Astrocyte of the hippocampus (primary cell): ENCODE measurements at regions not wholly inside any gene's neighbourhood (a gene's known extent, or its start where the extent isn't known, plus 50 kb on each side); places are given as distances from the start of the nearest gene placed in this dataset.

Source experiments
- DNase-seq: peaks from one replicate; pipeline ENCODE4 v3.0.0; 2011; ENCODE audit warnings: low read depth, low spot score

- DNase-seq, result peak; percentile 69
Observed at GRCh38 chr6:164477101-164477500, 832.3 kb downstream of the C6orf118 start.

GRCh38 chr6:164469276-164469949, 840.0 kb downstream of the C6orf118 start:
- DNase-seq, result no peak

DNA sequence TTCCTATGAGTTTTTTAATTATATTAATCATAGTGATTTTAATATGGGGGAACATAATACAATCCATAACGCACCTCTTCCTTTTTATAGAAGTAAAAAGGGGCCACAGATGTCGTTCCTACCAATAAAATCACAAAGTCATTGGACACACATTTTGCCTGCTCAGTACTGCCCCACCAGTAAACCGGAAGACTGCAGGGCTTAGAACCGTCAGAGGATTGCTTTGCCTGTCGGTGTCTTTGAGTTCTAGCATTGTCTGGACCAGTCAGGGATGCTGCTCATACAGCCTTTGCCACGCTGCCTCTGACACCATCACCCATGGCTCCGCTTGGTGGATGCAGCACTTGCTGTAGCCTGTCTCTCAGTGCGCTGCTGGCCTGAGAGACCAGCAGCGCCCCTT, 853.6 kb downstream of the C6orf118 start:
- no peak for DNase-seq

DNA sequence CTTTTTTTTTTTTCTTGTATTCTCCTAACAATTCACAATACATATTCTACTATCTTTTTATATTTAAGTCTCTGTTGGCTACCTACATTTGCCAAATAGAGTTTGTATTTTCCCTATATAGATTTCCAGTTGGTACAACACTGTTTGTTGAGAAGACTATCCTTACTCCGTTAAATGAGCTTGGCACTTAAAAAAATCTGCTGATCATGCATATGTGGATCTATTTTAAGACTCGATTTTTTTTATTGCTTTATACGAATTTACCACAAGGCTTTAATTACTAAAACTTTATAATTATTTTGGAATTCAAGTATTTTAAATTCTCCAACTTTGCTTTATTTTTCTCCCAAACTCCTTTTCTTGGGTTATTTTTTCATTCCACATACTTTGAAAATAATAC, 855.6 kb downstream of the C6orf118 start:
- no peak for DNase-seq

DNA sequence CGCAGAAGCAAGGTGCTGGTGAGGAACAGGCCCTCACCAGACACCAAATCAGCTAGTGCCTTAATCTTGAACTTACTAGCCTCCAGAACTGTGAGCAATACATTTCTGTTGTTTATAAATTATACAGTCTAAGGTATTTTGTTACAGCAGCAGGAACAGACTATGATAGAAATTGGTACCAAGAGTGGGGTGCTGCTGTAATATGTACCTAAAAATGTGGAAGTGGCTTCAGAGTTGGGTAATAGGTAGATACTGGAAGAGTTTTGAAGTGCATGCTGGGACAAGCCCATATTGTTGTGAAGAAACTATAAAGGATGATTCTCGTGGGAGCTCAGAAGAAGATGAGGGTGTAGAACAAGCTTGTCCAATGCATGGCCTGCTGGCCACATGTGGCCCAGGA, 866.8 kb downstream of the C6orf118 start:
- no peak for DNase-seq

DNA sequence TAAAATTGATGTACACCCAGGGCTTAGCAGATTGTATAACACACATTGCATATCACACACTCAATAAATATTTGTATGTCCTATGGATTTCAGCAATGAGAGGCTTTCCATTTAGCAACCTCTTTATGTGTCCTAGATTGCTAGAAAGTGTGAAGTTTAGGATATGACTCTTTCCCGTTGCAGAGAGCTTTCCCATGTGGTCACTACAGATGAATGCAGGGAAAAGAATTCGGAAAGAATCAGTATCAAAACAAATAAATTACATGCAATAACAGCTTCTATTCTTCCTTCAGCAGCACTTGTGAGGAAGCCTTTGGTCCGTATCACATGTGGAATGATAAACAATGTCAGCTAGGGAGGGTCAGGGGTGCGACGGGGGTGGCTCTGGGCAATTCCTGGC, 870.1 kb downstream of the C6orf118 start:
- DNase-seq, result no peak

DNA sequence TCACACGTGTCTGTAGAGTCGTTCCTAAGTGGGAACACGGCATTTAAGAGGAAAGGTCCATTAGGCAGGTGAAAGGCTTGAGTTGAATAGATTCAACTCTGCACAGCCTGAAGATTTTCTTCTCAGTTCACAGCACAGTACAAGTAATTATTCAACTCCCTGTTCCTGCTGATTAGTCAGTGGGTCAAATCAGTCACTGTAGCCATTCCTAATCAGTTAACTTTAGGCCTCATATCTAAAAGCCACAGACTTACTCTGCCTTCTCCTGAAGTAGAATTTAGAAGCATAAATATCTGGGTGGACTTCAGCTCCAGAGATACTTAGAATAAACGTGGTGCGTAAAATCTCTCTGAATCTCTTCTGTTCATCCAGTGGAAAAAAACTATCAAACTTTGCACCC, 872.4 kb downstream of the C6orf118 start:
- no peak for DNase-seq

GRCh38 chr6:164427728-164428402, 881.5 kb downstream of the C6orf118 start:
- peak; percentile 14 for DNase-seq

DNA sequence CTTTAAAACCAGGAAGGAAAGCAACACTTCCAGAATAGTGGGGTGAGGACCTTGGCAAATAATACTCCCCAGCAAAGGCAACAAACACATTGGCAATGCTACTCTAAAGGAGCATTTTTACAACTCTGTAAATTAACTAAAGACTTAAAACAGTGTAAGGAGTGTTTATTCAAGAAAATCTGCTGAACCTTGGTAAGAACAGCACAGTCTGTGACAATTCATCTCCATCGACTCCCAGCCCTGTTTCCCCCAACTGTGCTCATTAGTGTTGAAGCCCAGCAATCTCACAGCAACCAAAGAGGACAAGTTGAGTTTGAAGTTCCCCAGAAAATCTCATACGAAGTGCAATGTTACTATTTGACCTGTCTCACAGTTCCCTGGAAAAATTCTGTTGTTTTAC, 884.9 kb downstream of the C6orf118 start:
- no peak for DNase-seq

- DNase-seq, result no peak
Observed at GRCh38 chr6:164419099-164419498, 890.3 kb downstream of the C6orf118 start.

DNA sequence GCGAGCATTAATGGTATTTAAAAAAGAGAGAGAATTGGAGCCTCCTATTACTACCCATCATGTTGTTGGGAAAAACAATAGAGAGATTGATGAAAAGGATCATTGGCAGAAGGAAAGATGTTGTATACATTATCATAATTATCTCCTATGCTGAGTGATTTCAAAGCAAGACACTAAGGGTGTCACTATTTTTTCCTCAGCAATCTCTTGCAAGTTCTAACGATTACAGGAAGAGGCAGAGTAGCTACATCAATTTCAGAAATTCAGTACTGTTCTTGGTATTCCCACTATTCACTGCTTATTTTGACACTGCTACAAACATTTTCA, 891.2 kb downstream of the C6orf118 start:
- no peak for DNase-seq

DNA sequence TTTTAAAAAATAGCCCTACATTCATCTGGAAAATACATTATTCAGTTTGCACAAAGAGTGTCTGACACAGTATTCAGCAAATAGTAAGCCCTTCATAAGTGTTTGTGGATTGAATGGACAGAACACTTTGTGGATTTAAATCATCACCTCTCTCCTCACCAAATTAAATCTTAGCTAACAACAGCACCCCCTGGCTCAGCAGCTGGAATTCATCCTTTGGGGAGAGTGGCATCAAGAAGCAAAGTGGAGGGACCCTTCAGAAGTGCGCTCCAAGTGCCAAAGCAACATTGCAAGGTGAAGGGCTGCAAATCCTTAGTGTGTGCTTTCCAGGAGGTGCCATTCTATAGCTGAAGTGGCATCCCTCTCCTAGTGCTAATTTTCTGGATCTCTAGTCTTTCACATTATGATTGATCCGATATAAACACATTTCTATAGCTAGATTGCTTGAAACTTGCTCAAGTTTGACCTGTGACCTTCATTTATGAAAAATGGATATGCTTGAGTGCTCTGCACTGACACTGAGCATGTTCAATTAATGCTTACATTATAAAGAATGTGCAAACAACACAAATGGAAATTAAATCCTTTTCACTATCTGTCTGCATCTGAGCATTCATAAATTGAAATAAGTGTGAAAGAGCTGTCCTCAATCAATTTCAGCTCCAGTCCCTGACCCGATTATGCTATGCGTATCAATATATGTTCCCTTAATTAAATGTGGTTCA, 891.7 kb downstream of the C6orf118 start:
- DNase-seq, result no peak

GRCh38 chr6:164415832-164416563, 893.4 kb downstream of the C6orf118 start:
- DNase-seq, result no peak

GRCh38 chr6:164414695-164415094, 894.7 kb downstream of the C6orf118 start:
- no peak for DNase-seq

- no peak for DNase-seq
Observed at GRCh38 chr6:164412566-164412965, 896.8 kb downstream of the C6orf118 start.

DNA sequence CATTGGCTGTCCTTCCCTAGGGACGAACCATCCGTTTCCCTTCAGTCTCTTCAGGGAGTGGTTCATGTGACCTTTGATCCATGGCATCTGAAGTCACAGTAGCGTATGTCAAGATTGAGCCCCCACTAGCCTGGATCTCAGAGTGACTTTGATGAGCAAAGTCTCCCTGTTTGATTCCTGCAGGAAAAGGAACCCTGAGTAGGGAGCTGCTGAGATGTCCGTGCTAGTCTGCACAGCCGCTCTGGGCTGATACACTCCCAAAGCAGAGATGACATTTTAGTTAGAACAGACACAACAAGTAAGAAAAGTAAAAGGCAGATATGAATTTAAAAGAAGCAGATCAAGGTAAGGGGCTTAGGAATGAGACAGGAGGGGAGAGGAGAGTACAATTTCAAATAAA, 899.4 kb downstream of the C6orf118 start:
- no peak for DNase-seq

DNA sequence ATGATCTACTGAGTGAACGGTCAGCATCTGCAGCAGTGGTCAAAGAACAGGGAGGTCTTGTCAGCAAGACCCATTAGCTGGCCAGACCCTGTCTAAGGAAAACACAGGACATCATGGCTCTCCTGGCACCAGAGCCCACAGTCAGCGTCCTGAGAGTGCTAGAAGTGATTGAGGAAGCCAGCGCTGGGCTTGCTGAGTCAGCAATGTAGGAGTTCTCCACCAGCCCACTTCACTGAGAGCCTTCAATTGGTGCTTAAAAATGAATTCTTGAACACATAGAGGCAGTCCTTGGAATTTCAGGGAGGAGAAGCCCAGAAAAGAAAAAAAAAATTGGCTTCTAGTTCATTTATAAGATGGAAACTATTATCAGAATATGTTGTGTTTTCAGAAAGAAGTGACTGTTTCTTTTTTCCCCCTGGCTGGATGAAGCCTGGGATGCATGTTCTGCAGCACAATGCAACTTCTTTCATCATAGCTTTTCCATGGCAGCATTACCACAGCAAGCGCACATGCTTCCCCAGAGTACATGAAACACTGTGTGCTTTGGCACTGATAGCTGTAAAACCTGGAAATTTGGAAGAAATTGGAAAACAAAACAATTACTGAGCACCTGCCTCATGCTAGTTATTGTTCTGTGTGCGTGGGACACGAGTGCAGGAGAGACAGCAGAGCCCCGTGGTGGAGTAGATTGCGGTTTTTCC, 899.9 kb downstream of the C6orf118 start:
- no peak for DNase-seq

DNA sequence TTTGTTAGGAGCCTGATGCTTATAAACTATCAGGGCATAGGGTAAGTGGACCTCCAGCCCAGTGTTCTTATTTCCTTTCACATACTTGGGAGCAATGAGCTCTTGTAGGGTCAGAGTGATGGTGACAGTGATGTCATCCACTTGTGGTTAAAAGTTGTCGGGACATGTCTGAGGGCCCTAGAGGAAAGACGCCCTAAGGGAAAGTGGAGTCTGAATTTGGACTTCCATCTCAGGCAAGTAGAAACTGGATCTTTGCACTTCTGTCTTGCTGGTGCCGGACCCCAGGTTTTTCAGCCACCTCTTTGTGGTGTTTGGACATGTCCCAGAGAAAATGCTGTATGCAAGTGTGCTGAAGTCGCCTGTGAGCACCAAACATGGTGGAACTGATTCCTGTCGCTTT, 900.5 kb downstream of the C6orf118 start:
- DNase-seq, result peak; percentile 10

- no peak for DNase-seq
Observed at GRCh38 chr6:164404812-164405488, 904.5 kb downstream of the C6orf118 start.

DNA sequence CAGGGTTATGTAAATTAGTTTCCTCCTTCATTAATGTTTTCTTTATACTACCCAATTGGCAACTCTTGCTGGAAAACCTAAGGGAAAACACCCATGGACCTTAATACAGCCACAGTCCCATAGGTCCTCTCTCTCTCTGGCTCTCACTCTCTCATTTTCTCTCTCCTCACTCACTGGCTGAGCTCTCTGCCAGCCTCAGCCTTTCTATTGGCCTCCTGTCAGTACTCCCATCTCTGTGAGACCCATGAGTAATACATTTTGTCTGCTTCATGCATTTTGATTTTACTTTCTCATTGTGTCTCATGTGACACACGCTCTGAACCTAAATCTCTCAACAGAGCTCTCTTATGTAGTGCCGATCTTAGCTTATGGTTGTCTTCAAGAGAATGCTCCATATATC, 907.5 kb downstream of the C6orf118 start:
- DNase-seq, result peak; percentile 17

GRCh38 chr6:164398647-164399046, 910.8 kb downstream of the C6orf118 start:
- DNase-seq, result no peak
